ENCODE measurements at regions not wholly inside any gene's neighbourhood (a gene's known extent, or its start where the extent isn't known, plus 50 kb on each side); places are given as distances from the start of the nearest gene placed in this dataset.

DNA sequence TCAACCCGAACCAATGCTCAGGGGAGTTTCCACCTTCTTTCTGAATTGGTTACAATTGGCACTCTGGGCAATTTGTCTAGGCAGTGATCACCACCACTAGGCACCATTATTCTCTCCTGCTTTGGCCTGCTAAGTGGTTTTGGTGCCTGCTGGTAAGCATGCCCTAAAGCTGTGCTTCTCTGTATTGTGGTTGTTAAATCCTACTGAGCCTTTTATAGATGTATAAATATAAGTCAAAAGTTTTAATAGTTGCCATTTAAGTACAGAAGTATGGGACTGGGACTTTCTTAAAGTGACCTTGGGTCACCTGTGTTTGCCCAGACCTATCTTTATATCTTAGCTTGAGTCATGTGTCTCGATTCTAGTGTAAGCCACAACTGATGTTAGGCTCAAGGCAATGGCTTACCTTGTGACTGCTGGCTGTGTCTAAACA is 475.9 kb downstream of the SLC16A7 start:
- no peak for DNase-seq (ENCODE audit: low read depth)
- H3K4me3 ChIP-seq (ENCODE audit: low read depth, low read length), result no peak overlapping the region
- TF ChIP-seq CTCF (IDR thresholded peaks at IDR 0.05; ENCODE audit: insufficient read depth, low read depth, low read length), result no peak

DNA sequence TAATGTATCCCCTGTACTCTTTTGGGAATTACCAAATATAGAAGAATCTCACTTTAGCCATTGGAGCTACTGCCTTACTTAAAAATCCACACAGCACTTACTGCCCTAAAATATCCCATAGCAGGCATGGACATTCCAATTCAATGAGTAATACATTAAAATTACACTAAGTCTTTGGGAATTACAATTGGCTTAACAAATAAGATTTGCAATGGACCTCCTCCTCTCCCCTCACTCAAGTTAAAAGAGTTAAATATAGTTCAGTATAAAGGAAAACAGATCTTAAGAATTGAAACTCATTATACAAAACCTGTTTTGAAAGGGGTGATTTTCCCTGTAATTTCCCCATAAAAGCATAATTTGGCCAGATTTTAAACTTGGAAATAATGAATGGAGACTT is 477.1 kb downstream of the SLC16A7 start:
- peak; percentile 7 for DNase-seq (ENCODE audit: low read depth)
- H3K4me3 ChIP-seq (ENCODE audit: low read depth, low read length), result no peak overlapping the region
- no peak for TF ChIP-seq CTCF (IDR thresholded peaks at IDR 0.05; ENCODE audit: insufficient read depth, low read depth, low read length)

DNA sequence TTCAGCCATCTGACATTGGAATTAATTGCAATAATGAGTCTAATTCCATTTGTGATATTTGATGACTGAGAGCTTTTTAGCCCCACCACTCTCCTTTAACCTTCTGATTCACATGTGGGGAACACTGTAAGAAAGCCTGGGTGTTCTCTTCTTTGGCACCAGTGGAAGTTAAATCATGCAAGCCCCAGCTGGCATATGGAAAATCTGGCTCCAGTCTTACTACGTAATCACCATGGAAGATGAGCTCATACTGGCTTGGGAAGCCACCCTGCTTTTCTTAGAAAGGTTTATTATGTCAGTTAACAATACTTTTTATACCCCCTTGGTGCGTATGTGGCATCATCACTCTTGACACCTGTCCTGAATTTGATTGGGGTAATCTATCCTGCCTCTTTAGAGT is 479.3 kb downstream of the SLC16A7 start:
- TF ChIP-seq CTCF (IDR thresholded peaks at IDR 0.05; ENCODE audit: insufficient read depth, low read depth, low read length), result no peak
- H3K4me3 ChIP-seq (ENCODE audit: low read depth, low read length), result no peak overlapping the region
- DNase-seq (ENCODE audit: low read depth), result no peak

DNA sequence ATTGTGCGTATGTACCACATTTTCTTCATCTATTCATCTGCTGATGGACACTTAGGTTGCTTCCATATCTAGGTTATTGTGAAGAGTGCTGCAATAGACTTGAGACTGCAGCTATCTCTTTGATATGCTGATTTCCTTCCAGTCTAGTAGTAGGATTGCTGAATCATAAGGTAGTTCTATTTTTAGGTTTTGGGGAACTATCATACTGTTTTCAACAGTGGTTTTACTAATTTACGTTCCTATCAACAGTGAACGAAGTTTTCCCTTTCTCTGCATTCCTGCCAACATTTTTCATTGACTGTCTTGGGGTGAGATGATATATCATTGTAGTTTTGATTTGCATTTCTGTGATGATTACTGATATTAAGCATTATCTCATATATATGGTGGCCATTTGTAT is 482.2 kb downstream of the SLC16A7 start:
- no peak for DNase-seq (ENCODE audit: low read depth)

GRCh38 chr12:60093428-60093827 is 497.6 kb downstream of the SLC16A7 start:
- H3K4me3 ChIP-seq (ENCODE audit: low read depth, low read length), result no peak overlapping the region
- no peak for TF ChIP-seq CTCF (IDR thresholded peaks at IDR 0.05; ENCODE audit: insufficient read depth, low read depth, low read length)
- DNase-seq (ENCODE audit: low read depth), result peak; percentile 36

More for the DNA sequence above, 482.2 kb downstream of the SLC16A7 start:
- TF ChIP-seq CTCF (IDR thresholded peaks at IDR 0.05; ENCODE audit: insufficient read depth, low read depth, low read length), result no peak
- H3K4me3 ChIP-seq (ENCODE audit: low read depth, low read length), result no peak overlapping the region

- no peak for TF ChIP-seq CTCF (IDR thresholded peaks at IDR 0.05; ENCODE audit: insufficient read depth, low read depth, low read length)
- H3K4me3 ChIP-seq (ENCODE audit: low read depth, low read length), result no peak overlapping the region
- peak; percentile 19 for DNase-seq (ENCODE audit: low read depth)
Measured at GRCh38 chr12:60094436-60094835, 498.6 kb downstream of the SLC16A7 start.

DNA sequence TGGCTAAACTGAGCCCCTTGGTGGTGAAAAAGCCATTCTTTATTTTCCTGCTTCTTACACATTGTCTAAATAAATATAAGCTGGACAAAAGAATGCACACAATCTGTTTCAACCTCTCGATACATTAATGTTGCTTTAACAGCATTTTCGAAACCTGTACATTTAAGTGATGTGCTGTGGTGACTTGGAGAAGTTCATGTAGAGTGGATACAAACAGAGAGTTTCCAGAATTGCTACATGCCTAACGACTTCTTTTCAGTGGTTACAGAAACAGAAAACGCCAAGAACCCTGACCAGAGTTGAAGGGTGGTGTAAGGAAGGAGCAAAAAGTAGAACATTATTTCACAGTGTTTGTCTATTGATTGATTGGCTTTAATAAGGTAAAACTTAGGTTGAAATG is 500.9 kb downstream of the SLC16A7 start:
- no peak for TF ChIP-seq CTCF (IDR thresholded peaks at IDR 0.05; ENCODE audit: insufficient read depth, low read depth, low read length)
- no peak for DNase-seq (ENCODE audit: low read depth)
- H3K4me3 ChIP-seq (ENCODE audit: low read depth, low read length), result no peak overlapping the region
